Mesenchymal stem cell (in vitro differentiated cells and primary cell): ENCODE measurements at regions not wholly inside any gene's neighbourhood (a gene's known extent, or its start where the extent isn't known, plus 50 kb on each side); places are given as distances from the start of the nearest gene placed in this dataset.

Experiments
- DNase-seq: peaks from one replicate; pipeline ENCODE4 v3.0.0-alpha.2; 2013
- H2AFZ ChIP-seq: one replicate; pipeline ENCODE4 v1.6.1; 2013; ENCODE audit warnings: low read depth, mild to moderate bottlenecking, control low read depth, inconsistent platforms, low read length, moderate library complexity
- H2AK5ac ChIP-seq: 2 replicates; pipeline ENCODE4 v1.6.1; 2013; ENCODE audit warnings: low read length, moderate library complexity, mild to moderate bottlenecking, inconsistent platforms; ENCODE audit not compliant: severe bottlenecking
- H2BK120ac ChIP-seq: one replicate; pipeline ENCODE4 v1.6.1; 2013; ENCODE audit warnings: low read depth, mild to moderate bottlenecking, inconsistent platforms, low read length, moderate library complexity
- H2BK12ac ChIP-seq, 2 experiments: one replicate each; pipeline ENCODE4 v1.6.1; 2013; ENCODE audit warnings: inconsistent platforms in 2 of 2, low read length in 2 of 2, mild to moderate bottlenecking in 2 of 2, moderate library complexity in 2 of 2, control low read depth in 1 of 2
- H2BK15ac ChIP-seq: one replicate; pipeline ENCODE4 v1.6.1; 2013; ENCODE audit warnings: mild to moderate bottlenecking, low read depth, inconsistent platforms; ENCODE audit not compliant: poor library complexity, severe bottlenecking
- H2BK5ac ChIP-seq: 2 replicates; pipeline ENCODE4 v1.6.1; 2013; ENCODE audit warnings: low read depth, mild to moderate bottlenecking, low read length, control low read depth, inconsistent platforms; ENCODE audit not compliant: poor library complexity, severe bottlenecking
- H3K14ac ChIP-seq, 2 experiments: one replicate each; pipeline ENCODE4 v1.6.1; 2013; ENCODE audit warnings: inconsistent platforms in 2 of 2, low read length in 2 of 2, control low read depth in 1 of 2, mild to moderate bottlenecking in 1 of 2, moderate library complexity in 1 of 2
- H3K18ac ChIP-seq, 2 experiments: one replicate each; pipeline ENCODE4 v1.6.1; 2013; ENCODE audit warnings: inconsistent platforms in 2 of 2, low read length in 2 of 2, control low read depth in 1 of 2, low read depth in 1 of 2, mild to moderate bottlenecking in 1 of 2
- H3K23ac ChIP-seq, 2 experiments: one replicate each; pipeline ENCODE4 v1.6.1; 2013; ENCODE audit warnings: inconsistent platforms in 2 of 2, low read length in 2 of 2, mild to moderate bottlenecking in 2 of 2, moderate library complexity in 2 of 2, control low read depth in 1 of 2
- H3K27ac ChIP-seq: 2 replicates; pipeline ENCODE4 v1.5.1; 2013; ENCODE audit warnings: mild to moderate bottlenecking, moderate library complexity, low read length, control low read depth, inconsistent platforms; ENCODE audit not compliant: poor library complexity, severe bottlenecking
- H3K27me3 ChIP-seq, 2 experiments: 2 replicates each; pipeline versions ENCODE4 v1.6.1 to v1.7.0; 2013; ENCODE audit warnings: low read length in 2 of 2, mild to moderate bottlenecking in 2 of 2, moderate library complexity in 2 of 2, control low read depth in 1 of 2, inconsistent platforms in 1 of 2; ENCODE audit not compliant: control insufficient read depth in 1 of 2, insufficient read depth in 1 of 2
- H3K36me3 ChIP-seq, 2 experiments: 2 replicates each; pipeline versions ENCODE4 v1.6.1 to v1.7.0; 2013; ENCODE audit warnings: low read length in 2 of 2, control low read depth in 1 of 2, inconsistent platforms in 1 of 2, low read depth in 1 of 2, mild to moderate bottlenecking in 1 of 2; ENCODE audit not compliant: insufficient read depth in 2 of 2, control insufficient read depth in 1 of 2
- H3K4ac ChIP-seq, 2 experiments: one replicate each; pipeline ENCODE4 v1.6.1; 2013; ENCODE audit warnings: inconsistent platforms in 2 of 2, low read length in 2 of 2, mild to moderate bottlenecking in 2 of 2, moderate library complexity in 2 of 2, control low read depth in 1 of 2, low read depth in 1 of 2
- H3K4me1 ChIP-seq: 2 replicates; pipeline ENCODE4 v1.6.1; 2013; ENCODE audit warnings: low read depth, low read length, control low read depth; ENCODE audit not compliant: control insufficient read depth, insufficient read depth
- H3K4me2 ChIP-seq: 2 replicates; pipeline ENCODE4 v1.6.1; 2013; ENCODE audit warnings: low read length, mild to moderate bottlenecking, inconsistent platforms; ENCODE audit not compliant: poor library complexity, severe bottlenecking
- H3K4me3 ChIP-seq, 2 experiments: 2 replicates each; pipeline versions ENCODE4 v1.5.1 to v1.7.0; 2013; ENCODE audit warnings: low read length in 2 of 2, mild to moderate bottlenecking in 2 of 2, control low read depth in 1 of 2, low read depth in 1 of 2; ENCODE audit not compliant: insufficient read depth in 1 of 2
- H3K79me1 ChIP-seq: replicated peaks from 2 replicates; pipeline ENCODE4 v1.6.1; 2013; ENCODE audit warnings: mild to moderate bottlenecking, control low read depth, low read length, inconsistent platforms; ENCODE audit not compliant: poor library complexity, severe bottlenecking
- H3K9ac ChIP-seq: 2 replicates; pipeline ENCODE4 v1.7.0; 2013; ENCODE audit warnings: mild to moderate bottlenecking, low read length, moderate library complexity
- H3K9me3 ChIP-seq: 2 replicates; pipeline ENCODE4 v1.7.0; 2013; ENCODE audit warnings: mild to moderate bottlenecking, low read length; ENCODE audit not compliant: control insufficient read depth
- H4K8ac ChIP-seq: one replicate; pipeline ENCODE4 v1.6.1; 2013; ENCODE audit warnings: inconsistent platforms, mild to moderate bottlenecking, low read length, moderate library complexity
- H4K91ac ChIP-seq: one replicate; pipeline ENCODE4 v1.6.1; 2013; ENCODE audit warnings: mild to moderate bottlenecking, low read length, inconsistent platforms
- WGBS: methylation state at CpG from one replicate; pipeline ENCODE4 v1.1.7; 2013; ENCODE audit warnings: mixed read lengths; 5-methylcytosine and 5-hydroxymethylcytosine counted together

- no peak overlapping the region for H2AFZ ChIP-seq
- no peak overlapping the region for H3K4me3 ChIP-seq
- H3K4me2 ChIP-seq, result no peak overlapping the region
- H3K23ac ChIP-seq, result no peak overlapping the region
- no peak overlapping the region for H3K4ac ChIP-seq
- no peak overlapping the region for H3K27ac ChIP-seq
- no peak for DNase-seq
- no peak overlapping the region for H2BK12ac ChIP-seq
- no peak overlapping the region for H4K8ac ChIP-seq
- no peaks in the 10 kb centered on the region for H3K36me3 ChIP-seq
- H2BK15ac ChIP-seq, result no peak overlapping the region
- H3K18ac ChIP-seq, result no peak overlapping the region
- H3K4me1 ChIP-seq, result no peaks in the 10 kb centered on the region
- no peak overlapping the region for H2AK5ac ChIP-seq
- H2BK5ac ChIP-seq, result no peak overlapping the region
- H3K9ac ChIP-seq, result no peak overlapping the region
- H3K79me1 ChIP-seq, result no peaks in the 10 kb centered on the region
- WGBS, result 73% methylated on average over 5 of the region's 6 CpGs
- no peak overlapping the region for H4K91ac ChIP-seq
- no peaks in the 10 kb centered on the region for H3K9me3 ChIP-seq
- no peak overlapping the region for H2BK120ac ChIP-seq
- no peaks in the 10 kb centered on the region for H3K27me3 ChIP-seq
- H3K14ac ChIP-seq, result no peak overlapping the region
Observed at GRCh38 chr16:7167626-7168025, 165.0 kb upstream of the RBFOX1 start.

- DNase-seq, result no peak
- Histone ChIP-seq H3K27ac (no peak overlapping the region), H3K4me1 (no peaks in the 10 kb centered on the region), H3K79me1 (no peaks in the 10 kb centered on the region), H2BK15ac (no peak overlapping the region), H3K4ac (no peak overlapping the region), H3K4me2 (no peak overlapping the region), H4K8ac (no peak overlapping the region), H4K91ac (no peak overlapping the region), H3K18ac (no peak overlapping the region), H3K27me3 (no peaks in the 10 kb centered on the region), H2BK12ac (no peak overlapping the region), H2BK5ac (no peak overlapping the region), H3K23ac (no peak overlapping the region), H3K36me3 (no peaks in the 10 kb centered on the region), H3K9me3 (peaks cover 3% of the 10 kb centered on the region), H3K14ac (no peak overlapping the region), H2AFZ (no peak overlapping the region), H2BK120ac (no peak overlapping the region), H2AK5ac (no peak overlapping the region), H3K9ac (no peak overlapping the region), H3K4me3 (no peak overlapping the region)
- WGBS, result 20% methylated on average over 1 of the region's 1 CpG
Observed at GRCh38 chr16:7161891-7162290, 170.8 kb upstream of the RBFOX1 start.

- no peak overlapping the region for H4K91ac ChIP-seq
- no peak overlapping the region for H2BK15ac ChIP-seq
- no peak overlapping the region for H3K14ac ChIP-seq
- no peak overlapping the region for H2AK5ac ChIP-seq
- H3K4ac ChIP-seq, result no peak overlapping the region
- no peaks in the 10 kb centered on the region for H3K36me3 ChIP-seq
- H4K8ac ChIP-seq, result no peak overlapping the region
- no peak overlapping the region for H3K9ac ChIP-seq
- no CpG with 5 or more reads among the region's 3 CpGs for WGBS
- no peak overlapping the region for H3K23ac ChIP-seq
- no peak for DNase-seq
- no peak overlapping the region for H2AFZ ChIP-seq
- H3K27me3 ChIP-seq, result no peaks in the 10 kb centered on the region
- H3K4me1 ChIP-seq, result no peaks in the 10 kb centered on the region
- H3K9me3 ChIP-seq, result peaks cover 3% of the 10 kb centered on the region
- no peak overlapping the region for H2BK12ac ChIP-seq
- H3K18ac ChIP-seq, result no peak overlapping the region
- H3K27ac ChIP-seq, result no peak overlapping the region
- no peak overlapping the region for H3K4me2 ChIP-seq
- no peaks in the 10 kb centered on the region for H3K79me1 ChIP-seq
- no peak overlapping the region for H3K4me3 ChIP-seq
- H2BK120ac ChIP-seq, result no peak overlapping the region
- no peak overlapping the region for H2BK5ac ChIP-seq
Observed at GRCh38 chr16:7160093-7160492, 172.6 kb upstream of the RBFOX1 start.

GRCh38 chr16:7158481-7158880 is 174.2 kb upstream of the RBFOX1 start:
- Histone ChIP-seq H3K9me3 (peaks cover 3% of the 10 kb centered on the region), H2AK5ac (no peak overlapping the region), H3K4me3 (no peak overlapping the region), H4K8ac (no peak overlapping the region), H3K4me1 (no peaks in the 10 kb centered on the region), H3K79me1 (no peaks in the 10 kb centered on the region), H3K23ac (no peak overlapping the region), H2BK15ac (no peak overlapping the region), H3K36me3 (no peaks in the 10 kb centered on the region), H2BK120ac (no peak overlapping the region), H3K18ac (no peak overlapping the region), H3K27ac (no peak overlapping the region), H3K14ac (no peak overlapping the region), H3K27me3 (no peaks in the 10 kb centered on the region), H3K4me2 (no peak overlapping the region), H2BK12ac (no peak overlapping the region), H3K9ac (no peak overlapping the region), H2AFZ (no peak overlapping the region), H3K4ac (no peak overlapping the region), H2BK5ac (no peak overlapping the region), H4K91ac (no peak overlapping the region)
- DNase-seq, result no peak
- 83% methylated on average over 4 of the region's 4 CpGs for WGBS
